ENCODE measurements at regions not wholly inside any gene's neighbourhood (a gene's known extent, or its start where the extent isn't known, plus 50 kb on each side); places are given as distances from the start of the nearest gene placed in this dataset.

GRCh38 chr5:72596956-72597355 lies 89.7 kb upstream of the ZNF366 start:
- peaks cover 2% of the 10 kb centered on the region for H3K9me3 ChIP-seq (ENCODE audit: insufficient read depth, low read length, severe bottlenecking)
- H3K4me2 ChIP-seq (ENCODE audit: insufficient read depth, low read length): no peak overlapping the region
- H3K4me1 ChIP-seq (ENCODE audit: insufficient read depth, low read length): no peaks in the 10 kb centered on the region
- no peak overlapping the region for H3K4me3 ChIP-seq (ENCODE audit: low read depth in 1 of 2, low read length in 2 of 2)
- no peaks in the 10 kb centered on the region for H4K20me1 ChIP-seq (ENCODE audit: insufficient read depth, low read length)
- H3K27ac ChIP-seq (ENCODE audit: low read length): no peak overlapping the region
- no peak overlapping the region for H2AFZ ChIP-seq (ENCODE audit: low read depth, low read length)
- ATAC-seq (ENCODE audit: insufficient read depth, low read depth) (no peak), DNase-seq (no peak)
- no peaks in the 10 kb centered on the region for H3K36me3 ChIP-seq (ENCODE audit: insufficient read depth, low read length)
- H3K27me3 ChIP-seq (ENCODE audit: insufficient read depth, low read length, poor library complexity): no peaks in the 10 kb centered on the region
- H3K9ac ChIP-seq (ENCODE audit: low read depth, low read length): no peak overlapping the region
- no peaks in the 10 kb centered on the region for H3K79me2 ChIP-seq (ENCODE audit: insufficient read depth, low read length)
- no peak for TF ChIP-seq CTCF (IDR thresholded peaks at IDR 0.05; ENCODE audit: borderline replicate concordance, extremely low read depth, low read length, poor library complexity, severe bottlenecking)
- TF ChIP-seq EZH2 (IDR thresholded peaks at IDR 0.05; ENCODE audit: borderline replicate concordance, low read depth, low read length, severe bottlenecking): no peak

- H3K4me1 ChIP-seq (ENCODE audit: insufficient read depth, low read length): no peaks in the 10 kb centered on the region
- ATAC-seq (ENCODE audit: insufficient read depth, low read depth) (no peak), DNase-seq (no peak)
- no peaks in the 10 kb centered on the region for H3K9me3 ChIP-seq (ENCODE audit: insufficient read depth, low read length, severe bottlenecking)
- H3K27me3 ChIP-seq (ENCODE audit: insufficient read depth, low read length, poor library complexity): no peaks in the 10 kb centered on the region
- no peak overlapping the region for H3K27ac ChIP-seq (ENCODE audit: low read length)
- H3K36me3 ChIP-seq (ENCODE audit: insufficient read depth, low read length): no peaks in the 10 kb centered on the region
- H3K4me3 ChIP-seq (ENCODE audit: low read depth in 1 of 2, low read length in 2 of 2): no peak overlapping the region
- H4K20me1 ChIP-seq (ENCODE audit: insufficient read depth, low read length): no peaks in the 10 kb centered on the region
- TF ChIP-seq CTCF (IDR thresholded peaks at IDR 0.05; ENCODE audit: borderline replicate concordance, extremely low read depth, low read length, poor library complexity, severe bottlenecking) (no peak), EZH2 (IDR thresholded peaks at IDR 0.05; ENCODE audit: borderline replicate concordance, low read depth, low read length, severe bottlenecking) (no peak)
- H3K4me2 ChIP-seq (ENCODE audit: insufficient read depth, low read length): no peak overlapping the region
- H3K9ac ChIP-seq (ENCODE audit: low read depth, low read length): no peak overlapping the region
- H2AFZ ChIP-seq (ENCODE audit: low read depth, low read length): no peak overlapping the region
- no peaks in the 10 kb centered on the region for H3K79me2 ChIP-seq (ENCODE audit: insufficient read depth, low read length)
Observed at GRCh38 chr5:72588640-72589039, 81.4 kb upstream of the ZNF366 start.

GRCh38 chr5:72587661-72588308 lies 80.6 kb upstream of the ZNF366 start:
- Histone ChIP-seq H2AFZ (ENCODE audit: low read depth, low read length) (0 out of 2 replicates have a peak overlapping the region, but pooled peaks have one; percentile 27), H3K9me3 (ENCODE audit: insufficient read depth, low read length, severe bottlenecking) (no peaks in the 10 kb centered on the region), H3K9ac (ENCODE audit: low read depth, low read length) (no peak overlapping the region), H4K20me1 (ENCODE audit: insufficient read depth, low read length) (no peaks in the 10 kb centered on the region), H3K4me3 (ENCODE audit: low read depth in 1 of 2, low read length in 2 of 2) (no peak overlapping the region), H3K27ac (ENCODE audit: low read length) (no peak overlapping the region), H3K4me1 (ENCODE audit: insufficient read depth, low read length) (no peaks in the 10 kb centered on the region), H3K27me3 (ENCODE audit: insufficient read depth, low read length, poor library complexity) (no peaks in the 10 kb centered on the region), H3K4me2 (ENCODE audit: insufficient read depth, low read length) (no peak overlapping the region), H3K79me2 (ENCODE audit: insufficient read depth, low read length) (no peaks in the 10 kb centered on the region), H3K36me3 (ENCODE audit: insufficient read depth, low read length) (no peaks in the 10 kb centered on the region)
- ATAC-seq (ENCODE audit: insufficient read depth, low read depth) (no peak), DNase-seq (no peak)
- TF ChIP-seq CTCF (IDR thresholded peaks at IDR 0.05; ENCODE audit: borderline replicate concordance, extremely low read depth, low read length, poor library complexity, severe bottlenecking) (no peak), EZH2 (IDR thresholded peaks at IDR 0.05; ENCODE audit: borderline replicate concordance, low read depth, low read length, severe bottlenecking) (no peak)
